Endothelial cell of umbilical vein (primary cell): ENCODE measurements at regions not wholly inside any gene's neighbourhood (a gene's known extent, or its start where the extent isn't known, plus 50 kb on each side); places are given as distances from the start of the nearest gene placed in this dataset.

Experiments
- GATA2 ChIP-seq: IDR thresholded peaks from 2 replicates; pipeline ENCODE4 v1.7.0; 2011; ENCODE audit warnings: low read depth, mild to moderate bottlenecking, moderate library complexity, mixed read lengths, low read length; ENCODE audit not compliant: insufficient read length, insufficient read depth
- POLR2A ChIP-seq: IDR thresholded peaks from 2 replicates; pipeline ENCODE4 v1.6.1; 2012; ENCODE audit warnings: low read depth, mild to moderate bottlenecking, control low read depth, low read length
- TF ChIP-seq, protein P1 (sequence below), 2 donors: IDR thresholded peaks; 1 replicate in 1 of 2; 2 replicates in 1 of 2; pipeline ENCODE4 v1.5.1; 2011; ENCODE audit warnings: low read length in 2 of 2, mild to moderate bottlenecking in 2 of 2, moderate library complexity in 2 of 2, control low read depth in 1 of 2, inconsistent platforms in 1 of 2, low read depth in 1 of 2; ENCODE audit not compliant: insufficient read depth in 1 of 2; ENCODE audit errors: extremely low read depth in 1 of 2

DNA sequence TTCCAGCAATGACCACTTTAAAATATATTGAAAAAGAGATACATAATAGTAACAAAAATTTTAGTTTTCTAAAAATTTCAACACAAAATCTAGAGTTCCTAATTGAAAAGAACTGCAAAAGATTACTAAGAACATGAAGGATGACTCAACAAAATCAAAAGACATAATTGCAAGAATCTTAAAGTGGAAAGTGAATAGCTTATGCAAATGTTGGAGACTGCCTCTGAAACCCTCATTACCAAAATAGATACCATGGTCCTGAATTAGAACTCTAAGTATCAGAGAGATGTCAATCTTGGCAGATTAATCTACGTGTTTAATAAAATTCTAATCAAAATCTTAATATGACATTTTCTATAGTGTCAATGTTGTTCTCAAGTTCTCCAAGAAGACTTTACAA, 60.7 kb upstream of the SGO1 start:
- TF ChIP-seq POLR2A, result no peak
- TF ChIP-seq, protein P1, sequence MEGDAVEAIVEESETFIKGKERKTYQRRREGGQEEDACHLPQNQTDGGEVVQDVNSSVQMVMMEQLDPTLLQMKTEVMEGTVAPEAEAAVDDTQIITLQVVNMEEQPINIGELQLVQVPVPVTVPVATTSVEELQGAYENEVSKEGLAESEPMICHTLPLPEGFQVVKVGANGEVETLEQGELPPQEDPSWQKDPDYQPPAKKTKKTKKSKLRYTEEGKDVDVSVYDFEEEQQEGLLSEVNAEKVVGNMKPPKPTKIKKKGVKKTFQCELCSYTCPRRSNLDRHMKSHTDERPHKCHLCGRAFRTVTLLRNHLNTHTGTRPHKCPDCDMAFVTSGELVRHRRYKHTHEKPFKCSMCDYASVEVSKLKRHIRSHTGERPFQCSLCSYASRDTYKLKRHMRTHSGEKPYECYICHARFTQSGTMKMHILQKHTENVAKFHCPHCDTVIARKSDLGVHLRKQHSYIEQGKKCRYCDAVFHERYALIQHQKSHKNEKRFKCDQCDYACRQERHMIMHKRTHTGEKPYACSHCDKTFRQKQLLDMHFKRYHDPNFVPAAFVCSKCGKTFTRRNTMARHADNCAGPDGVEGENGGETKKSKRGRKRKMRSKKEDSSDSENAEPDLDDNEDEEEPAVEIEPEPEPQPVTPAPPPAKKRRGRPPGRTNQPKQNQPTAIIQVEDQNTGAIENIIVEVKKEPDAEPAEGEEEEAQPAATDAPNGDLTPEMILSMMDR (IDR thresholded peaks at IDR 0.05; ENCODE audit: extremely low read depth in 1 of 2, insufficient read depth in 1 of 2, low read depth in 1 of 2, low read length in 2 of 2), result no peak
- no peak for TF ChIP-seq GATA2
